Adrenal gland (tissue), 5 donors: ENCODE measurements at regions not wholly inside any gene's neighbourhood (a gene's known extent, or its start where the extent isn't known, plus 50 kb on each side); places are given as distances from the start of the nearest gene placed in this dataset.

Experiments used
- POLR2A ChIP-seq, 2 donors: fragments of 450-650 bp; IDR thresholded peaks; one replicate each; pipeline ENCODE4 v1.6.1; 2017; ENCODE audit warnings: antibody characterized with exemption in 2 of 2, mild to moderate bottlenecking in 2 of 2, moderate library complexity in 1 of 2
- TF ChIP-seq, protein P1 (sequence below), 6 experiments: fragments of 450-650 bp in 4 of 6; fragments of 200-600 bp in 2 of 6; sonication (generic) in 1 of 6; IDR thresholded peaks; 1 replicate in 5 of 6; 2 replicates in 1 of 6; pipeline versions ENCODE4 v1.5.1 to v1.8.0; 2016 to 2021; ENCODE audit warnings: antibody characterized with exemption in 6 of 6, mild to moderate bottlenecking in 2 of 6, moderate library complexity in 1 of 6
- donor health status: DM: no; HTN: no; CAD: no.

DNA sequence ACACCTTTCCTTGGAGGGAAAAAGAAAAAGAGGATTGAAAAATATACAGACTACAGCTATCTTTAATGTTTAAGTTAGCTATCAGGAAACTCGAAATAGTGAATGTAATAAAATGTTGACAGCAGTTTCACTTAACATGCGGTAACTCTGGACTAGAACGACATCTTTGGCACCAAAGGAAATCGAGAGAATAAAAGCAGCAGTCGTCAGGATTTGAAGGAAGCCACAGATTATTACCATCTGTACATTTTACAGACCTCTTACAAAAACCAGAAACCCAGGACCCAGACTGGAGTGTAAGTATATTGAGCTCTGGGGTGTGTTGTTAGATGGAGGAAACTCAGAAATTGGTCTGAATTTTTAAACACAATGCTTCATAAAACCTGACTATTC, 51.6 kb upstream of the STOX2 start:
- no peak for TF ChIP-seq POLR2A (IDR thresholded peaks at IDR 0.05)
- TF ChIP-seq, protein P1, sequence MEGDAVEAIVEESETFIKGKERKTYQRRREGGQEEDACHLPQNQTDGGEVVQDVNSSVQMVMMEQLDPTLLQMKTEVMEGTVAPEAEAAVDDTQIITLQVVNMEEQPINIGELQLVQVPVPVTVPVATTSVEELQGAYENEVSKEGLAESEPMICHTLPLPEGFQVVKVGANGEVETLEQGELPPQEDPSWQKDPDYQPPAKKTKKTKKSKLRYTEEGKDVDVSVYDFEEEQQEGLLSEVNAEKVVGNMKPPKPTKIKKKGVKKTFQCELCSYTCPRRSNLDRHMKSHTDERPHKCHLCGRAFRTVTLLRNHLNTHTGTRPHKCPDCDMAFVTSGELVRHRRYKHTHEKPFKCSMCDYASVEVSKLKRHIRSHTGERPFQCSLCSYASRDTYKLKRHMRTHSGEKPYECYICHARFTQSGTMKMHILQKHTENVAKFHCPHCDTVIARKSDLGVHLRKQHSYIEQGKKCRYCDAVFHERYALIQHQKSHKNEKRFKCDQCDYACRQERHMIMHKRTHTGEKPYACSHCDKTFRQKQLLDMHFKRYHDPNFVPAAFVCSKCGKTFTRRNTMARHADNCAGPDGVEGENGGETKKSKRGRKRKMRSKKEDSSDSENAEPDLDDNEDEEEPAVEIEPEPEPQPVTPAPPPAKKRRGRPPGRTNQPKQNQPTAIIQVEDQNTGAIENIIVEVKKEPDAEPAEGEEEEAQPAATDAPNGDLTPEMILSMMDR (IDR thresholded peaks at IDR 0.05) = no peak
